Esophagus squamous epithelium (tissue), 4 donors: ENCODE measurements at regions not wholly inside any gene's neighbourhood (a gene's known extent, or its start where the extent isn't known, plus 50 kb on each side); places are given as distances from the start of the nearest gene placed in this dataset.

Source experiments
- CTCF ChIP-seq, 6 experiments: fragments of 450-650 bp in 4 of 6; fragments of 200-600 bp in 2 of 6; sonication (generic) in 2 of 6; IDR thresholded peaks; one replicate each; pipeline ENCODE4 v1.5.1; 2016 to 2019; ENCODE audit warnings: antibody characterized with exemption in 6 of 6, mild to moderate bottlenecking in 4 of 6, moderate library complexity in 4 of 6
- POLR2A ChIP-seq, 4 donors: fragments of 450-650 bp; IDR thresholded peaks; one replicate each; pipeline ENCODE4 v1.6.1; 2017; ENCODE audit warnings: antibody characterized with exemption in 4 of 4, mild to moderate bottlenecking in 4 of 4, moderate library complexity in 3 of 4

GRCh38 chr10:2263561-2263960, 526.2 kb upstream of the ADARB2 start:
- TF ChIP-seq CTCF (IDR thresholded peaks at IDR 0.05) (no peak), POLR2A (IDR thresholded peaks at IDR 0.05) (no peak)
